ENCODE measurements at regions not wholly inside any gene's neighbourhood (a gene's known extent, or its start where the extent isn't known, plus 50 kb on each side); places are given as distances from the start of the nearest gene placed in this dataset.

- Histone ChIP-seq H3K4me3 (no peak overlapping the region), H3K27ac (no peak overlapping the region), H3K27me3 (no peaks in the 10 kb centered on the region), H3K9me3 (no peaks in the 10 kb centered on the region), H3K36me3 (no peaks in the 10 kb centered on the region), H3K4me1 (no peaks in the 10 kb centered on the region)
- WGBS, 5 donors: 74 to 89% (median 82%) methylated on average over 4 of the region's 4 CpGs
- intact Hi-C loops (cut with DNase I; ENCODE audit: low total_unique reads): no loop called here
- no peak for DNase-seq
- no peak for TF ChIP-seq POLR2A (IDR thresholded peaks at IDR 0.05)
- TF ChIP-seq CTCF (IDR thresholded peaks at IDR 0.05): no peak
- TF ChIP-seq EP300 (IDR thresholded peaks at IDR 0.05): no peak
- no peak for TF ChIP-seq POLR2AphosphoS5 (IDR thresholded peaks at IDR 0.05)
Measured at GRCh38 chr6:6867404-6867799, 240.4 kb upstream of the RREB1 start.

- H3K27me3 ChIP-seq: no peaks in the 10 kb centered on the region
- no peak overlapping the region for H3K27ac ChIP-seq
- H3K4me3 ChIP-seq: no peak overlapping the region
- H3K36me3 ChIP-seq: no peaks in the 10 kb centered on the region
- no peaks in the 10 kb centered on the region for H3K9me3 ChIP-seq
- WGBS, 5 donors: 90 to 96% (median 94%) methylated on average over 10 of the region's 10 CpGs
- TF ChIP-seq EP300 (IDR thresholded peaks at IDR 0.05) (no peak), CTCF (IDR thresholded peaks at IDR 0.05) (no peak), POLR2A (IDR thresholded peaks at IDR 0.05) (no peak), POLR2AphosphoS5 (IDR thresholded peaks at IDR 0.05) (no peak)
- H3K4me1 ChIP-seq: no peaks in the 10 kb centered on the region
- intact Hi-C loops (cut with DNase I; ENCODE audit: low total_unique reads): no loop called here
- DNase-seq: no peak
Measured at GRCh38 chr6:6869094-6869493, 238.7 kb upstream of the RREB1 start.

- WGBS, 5 donors: 75 to 94% (median 84%) methylated on average over 5 of the region's 5 CpGs
- Histone ChIP-seq H3K27me3 (no peaks in the 10 kb centered on the region), H3K4me3 (no peak overlapping the region), H3K9me3 (no peaks in the 10 kb centered on the region), H3K36me3 (no peaks in the 10 kb centered on the region), H3K4me1 (no peaks in the 10 kb centered on the region), H3K27ac (no peak overlapping the region)
- no peak for DNase-seq
- intact Hi-C loops (cut with DNase I; ENCODE audit: low total_unique reads): no loop called here
- TF ChIP-seq POLR2AphosphoS5 (IDR thresholded peaks at IDR 0.05) (no peak), EP300 (IDR thresholded peaks at IDR 0.05) (no peak), POLR2A (IDR thresholded peaks at IDR 0.05) (no peak), CTCF (IDR thresholded peaks at IDR 0.05) (no peak)
Measured at GRCh38 chr6:6870921-6871320, 236.8 kb upstream of the RREB1 start.

GRCh38 chr6:6872459-6873344 lies 235.1 kb upstream of the RREB1 start:
- H3K27me3 ChIP-seq: no peaks in the 10 kb centered on the region
- H3K4me3 ChIP-seq: no peak overlapping the region
- no peak for DNase-seq
- no peaks in the 10 kb centered on the region for H3K36me3 ChIP-seq
- no peaks in the 10 kb centered on the region for H3K4me1 ChIP-seq
- H3K27ac ChIP-seq: no peak overlapping the region
- intact Hi-C loops (cut with DNase I; ENCODE audit: low total_unique reads): no loop called here
- no peaks in the 10 kb centered on the region for H3K9me3 ChIP-seq
- 83 to 88% (median 86%) methylated on average over 7 of the region's 7 CpGs for WGBS, 5 donors
- TF ChIP-seq CTCF (IDR thresholded peaks at IDR 0.05): no peak
- TF ChIP-seq POLR2AphosphoS5 (IDR thresholded peaks at IDR 0.05): no peak
- TF ChIP-seq EP300 (IDR thresholded peaks at IDR 0.05): no peak
- no peak for TF ChIP-seq POLR2A (IDR thresholded peaks at IDR 0.05)

Data from stomach (tissue), 8 donors.